Uterus (tissue), 3 donors: ENCODE measurements at regions not wholly inside any gene's neighbourhood (a gene's known extent, or its start where the extent isn't known, plus 50 kb on each side); places are given as distances from the start of the nearest gene placed in this dataset.

Experiments
- DNase-seq, 2 donors: peaks; one replicate each; pipeline ENCODE4 v3.0.0-alpha.2; 2019 to 2020
- H3K27ac ChIP-seq, 2 donors: fragments of 200-600 bp; sonication (generic); 1 replicate in 1 of 2; 2 replicates in 1 of 2; pipeline ENCODE4 v1.5.1; 2016 to 2018
- H3K27me3 ChIP-seq, 2 donors: fragments of 200-600 bp; sonication (generic); one replicate each; pipeline ENCODE4 v1.5.1; 2018 to 2019; ENCODE audit warnings: control low read depth in 1 of 2
- H3K36me3 ChIP-seq, 2 donors: fragments of 200-600 bp; sonication (generic); one replicate each; pipeline ENCODE4 v1.5.1; 2019; ENCODE audit warnings: control low read depth in 1 of 2
- H3K4me1 ChIP-seq, 2 donors: fragments of 200-600 bp; sonication (generic); one replicate each; pipeline ENCODE4 v1.5.1; 2018 to 2019; ENCODE audit warnings: control low read depth in 1 of 2
- H3K4me3 ChIP-seq, 2 donors: fragments of 200-600 bp; sonication (generic); 1 replicate in 1 of 2; 2 replicates in 1 of 2; pipeline ENCODE4 v1.5.1; 2018 to 2019; ENCODE audit warnings: mild to moderate bottlenecking in 1 of 2
- H3K9me3 ChIP-seq, 2 donors: fragments of 200-600 bp; sonication (generic); one replicate each; pipeline ENCODE4 v1.5.1; 2019; ENCODE audit warnings: control low read depth in 1 of 2
- POLR2A ChIP-seq, 2 donors: fragments of 450-650 bp; IDR thresholded peaks; one replicate each; pipeline ENCODE4 v1.6.1; 2016; ENCODE audit warnings: antibody characterized with exemption in 2 of 2, mild to moderate bottlenecking in 1 of 2, moderate library complexity in 1 of 2
- intact Hi-C: fragments of 100-400 bp; cut with DNase I; formaldehyde crosslinking; loops from one replicate; pipeline ENCODE4 v1.15.1; 2023; ENCODE audit warnings: low total_unique reads
- TF ChIP-seq, protein P1 (sequence below), 4 experiments: fragments of 200-600 bp in 2 of 4; fragments of 450-650 bp in 2 of 4; sonication (generic) in 2 of 4; IDR thresholded peaks; one replicate each; pipeline ENCODE4 v1.5.1; 2016 to 2019; ENCODE audit warnings: antibody characterized with exemption in 4 of 4, mild to moderate bottlenecking in 2 of 4, moderate library complexity in 1 of 4
- donor health status: DM: yes; HTN: yes; CAD: no.

DNA sequence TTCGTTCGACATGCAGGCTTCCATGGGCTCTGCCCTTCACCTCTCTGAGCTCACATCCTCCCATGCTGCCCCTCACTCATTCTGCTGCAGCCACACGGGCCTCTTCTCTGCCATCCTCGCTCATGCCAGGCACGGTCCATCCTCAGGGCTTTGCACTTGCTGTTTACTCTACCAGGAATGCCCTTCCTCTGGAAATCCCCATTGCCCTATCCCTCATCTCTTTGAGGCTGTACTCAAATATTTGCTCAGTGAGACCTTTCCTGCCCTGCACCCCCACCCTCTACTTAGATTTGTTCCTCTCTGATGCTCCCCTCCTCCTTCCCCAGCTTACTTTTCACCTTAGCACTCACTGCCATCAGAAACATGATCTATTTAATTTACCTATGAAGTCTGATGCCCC is 107.0 kb upstream of the ZNF716 start:
- no peak for DNase-seq
- Histone ChIP-seq H3K9me3 (no peaks in the 10 kb centered on the region), H3K27ac (no peak overlapping the region), H3K27me3 (no peaks in the 10 kb centered on the region), H3K36me3 (no peaks in the 10 kb centered on the region), H3K4me1 (no peaks in the 10 kb centered on the region), H3K4me3 (no peak overlapping the region)
- no peak for TF ChIP-seq POLR2A (IDR thresholded peaks at IDR 0.05)
- intact Hi-C loops, result no loop called here

DNA sequence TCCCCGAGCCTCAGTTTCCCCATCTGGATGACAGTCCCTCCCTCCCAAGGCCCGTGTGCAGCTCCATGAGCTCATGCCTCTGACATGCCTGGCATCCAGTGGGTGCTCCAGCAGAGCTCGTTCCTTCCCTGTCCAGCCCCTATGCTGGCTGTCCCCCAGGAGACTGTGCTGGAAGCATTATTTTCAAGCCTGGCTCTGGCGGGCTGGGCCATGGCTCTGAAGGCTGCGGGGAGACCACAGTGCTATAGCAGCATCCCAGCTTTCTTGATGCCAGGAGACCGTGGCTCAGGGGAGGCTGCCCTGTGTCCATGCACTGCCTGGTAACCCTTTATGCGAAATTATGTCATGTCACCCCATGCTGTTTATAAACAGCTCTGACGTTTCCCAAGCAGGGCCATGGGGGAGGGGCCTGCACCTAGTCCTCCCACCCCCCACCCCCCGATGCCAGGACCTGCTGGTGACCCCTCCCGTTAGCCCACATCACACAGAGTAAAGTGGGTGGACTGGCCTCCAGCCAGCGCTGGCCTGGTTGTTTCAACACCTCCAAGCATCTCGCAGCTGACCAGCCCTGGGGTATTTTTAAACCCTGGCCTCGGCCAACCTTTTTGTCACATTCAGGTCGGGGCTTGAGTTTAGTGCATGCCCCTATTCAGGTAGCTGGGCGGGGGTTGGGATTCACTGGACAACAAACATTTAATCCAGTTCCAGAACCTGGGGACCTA is 105.9 kb upstream of the ZNF716 start:
- no peak for TF ChIP-seq POLR2A (IDR thresholded peaks at IDR 0.05)
- TF ChIP-seq, protein P1, sequence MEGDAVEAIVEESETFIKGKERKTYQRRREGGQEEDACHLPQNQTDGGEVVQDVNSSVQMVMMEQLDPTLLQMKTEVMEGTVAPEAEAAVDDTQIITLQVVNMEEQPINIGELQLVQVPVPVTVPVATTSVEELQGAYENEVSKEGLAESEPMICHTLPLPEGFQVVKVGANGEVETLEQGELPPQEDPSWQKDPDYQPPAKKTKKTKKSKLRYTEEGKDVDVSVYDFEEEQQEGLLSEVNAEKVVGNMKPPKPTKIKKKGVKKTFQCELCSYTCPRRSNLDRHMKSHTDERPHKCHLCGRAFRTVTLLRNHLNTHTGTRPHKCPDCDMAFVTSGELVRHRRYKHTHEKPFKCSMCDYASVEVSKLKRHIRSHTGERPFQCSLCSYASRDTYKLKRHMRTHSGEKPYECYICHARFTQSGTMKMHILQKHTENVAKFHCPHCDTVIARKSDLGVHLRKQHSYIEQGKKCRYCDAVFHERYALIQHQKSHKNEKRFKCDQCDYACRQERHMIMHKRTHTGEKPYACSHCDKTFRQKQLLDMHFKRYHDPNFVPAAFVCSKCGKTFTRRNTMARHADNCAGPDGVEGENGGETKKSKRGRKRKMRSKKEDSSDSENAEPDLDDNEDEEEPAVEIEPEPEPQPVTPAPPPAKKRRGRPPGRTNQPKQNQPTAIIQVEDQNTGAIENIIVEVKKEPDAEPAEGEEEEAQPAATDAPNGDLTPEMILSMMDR (IDR thresholded peaks at IDR 0.05), result no peak
- no peaks in the 10 kb centered on the region for H3K9me3 ChIP-seq
- no peak for DNase-seq
- H3K4me3 ChIP-seq, result no peak overlapping the region
- no peaks in the 10 kb centered on the region for H3K27me3 ChIP-seq
- H3K27ac ChIP-seq, result no peak overlapping the region
- no peaks in the 10 kb centered on the region for H3K36me3 ChIP-seq
- intact Hi-C loops, result no loop called here
- no peaks in the 10 kb centered on the region for H3K4me1 ChIP-seq

DNA sequence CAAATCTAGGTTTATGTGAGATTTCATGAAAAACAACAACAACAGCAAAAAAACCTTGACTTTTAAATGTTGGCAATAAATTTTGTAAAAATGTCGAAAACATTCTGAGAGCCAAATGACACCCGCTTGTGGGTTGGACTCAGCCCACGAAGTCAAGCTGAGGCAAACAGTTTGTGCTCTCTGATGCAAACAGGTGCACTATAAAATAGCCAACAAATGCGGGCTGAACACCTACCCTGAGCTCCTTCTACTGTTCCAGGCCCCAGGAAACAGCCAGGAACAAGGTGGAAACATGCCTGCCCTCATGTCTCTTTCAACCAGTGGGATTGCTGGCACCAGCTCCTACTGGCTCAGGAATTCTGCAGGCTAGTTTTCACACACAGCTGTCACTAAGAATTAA is 105.0 kb upstream of the ZNF716 start:
- Histone ChIP-seq H3K27ac (no peak overlapping the region), H3K4me3 (no peak overlapping the region), H3K4me1 (no peaks in the 10 kb centered on the region), H3K36me3 (no peaks in the 10 kb centered on the region), H3K27me3 (no peaks in the 10 kb centered on the region), H3K9me3 (no peaks in the 10 kb centered on the region)
- DNase-seq, result no peak
- intact Hi-C loops, result no loop called here
- TF ChIP-seq POLR2A (IDR thresholded peaks at IDR 0.05), result no peak
- TF ChIP-seq, protein P1 (IDR thresholded peaks at IDR 0.05), result no peak

DNA sequence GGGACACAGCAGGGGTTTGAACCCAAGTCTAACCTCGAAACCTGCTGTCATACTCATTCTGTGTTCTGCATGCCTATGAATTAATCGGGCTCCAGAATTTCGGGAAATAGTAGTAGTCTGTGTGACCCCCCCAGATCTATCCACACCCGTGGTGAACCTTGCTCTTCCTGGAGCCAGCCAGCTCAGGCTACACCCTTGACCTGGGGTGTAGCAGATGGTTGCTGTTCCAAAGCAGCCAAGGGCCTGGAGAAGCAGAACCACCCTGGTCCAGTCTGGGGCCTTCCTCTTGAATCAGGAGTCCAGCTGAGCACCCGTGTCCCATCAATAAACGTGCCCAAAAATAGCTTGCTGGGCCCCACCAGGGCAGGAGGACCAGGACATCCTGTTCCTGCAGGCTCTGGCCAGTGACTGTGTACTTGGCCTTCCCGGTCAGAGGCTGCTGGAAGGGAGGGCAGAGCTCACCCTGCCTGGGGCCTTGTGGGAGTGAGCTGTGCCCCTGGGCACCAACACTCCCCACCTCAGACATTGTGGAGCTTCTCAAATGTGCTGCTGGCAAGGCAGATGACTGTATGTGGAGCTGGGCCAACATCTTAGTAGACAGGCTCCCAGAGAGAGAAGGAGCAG is 101.2 kb upstream of the ZNF716 start:
- intact Hi-C loops, result no loop called here
- Histone ChIP-seq H3K9me3 (no peaks in the 10 kb centered on the region), H3K4me3 (no peak overlapping the region), H3K36me3 (no peaks in the 10 kb centered on the region), H3K27me3 (no peaks in the 10 kb centered on the region), H3K27ac (no peak overlapping the region), H3K4me1 (no peaks in the 10 kb centered on the region)
- DNase-seq, result no peak
- TF ChIP-seq, protein P1 (IDR thresholded peaks at IDR 0.05), result no peak
- no peak for TF ChIP-seq POLR2A (IDR thresholded peaks at IDR 0.05)

DNA sequence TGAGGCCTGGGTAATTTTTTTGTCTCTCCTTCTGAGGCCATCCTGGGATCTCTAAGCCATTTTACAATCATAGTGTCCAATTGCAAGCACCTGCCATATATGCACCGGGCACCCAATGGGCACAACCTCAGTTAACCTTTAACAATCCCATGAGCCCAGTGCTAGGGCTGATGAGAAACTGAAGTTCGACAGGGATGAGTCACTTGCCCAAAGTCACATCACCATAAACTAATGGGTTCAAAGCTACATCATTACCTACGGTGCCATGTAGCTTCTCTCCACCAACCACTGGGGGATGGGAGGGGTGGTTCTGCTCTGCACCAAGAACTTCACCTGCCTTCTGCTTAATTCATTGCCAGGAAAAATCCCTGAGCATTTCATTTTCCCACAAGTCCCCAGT is 95.8 kb upstream of the ZNF716 start:
- H3K27me3 ChIP-seq, result no peaks in the 10 kb centered on the region
- H3K4me3 ChIP-seq, result no peak overlapping the region
- intact Hi-C loops, result no loop called here
- no peaks in the 10 kb centered on the region for H3K36me3 ChIP-seq
- TF ChIP-seq, protein P1 (IDR thresholded peaks at IDR 0.05), result no peak
- no peak for TF ChIP-seq POLR2A (IDR thresholded peaks at IDR 0.05)
- H3K4me1 ChIP-seq, result no peaks in the 10 kb centered on the region
- no peak for DNase-seq
- H3K27ac ChIP-seq, result no peak overlapping the region
- no peaks in the 10 kb centered on the region for H3K9me3 ChIP-seq
